Stimulated activated CD4-positive, alpha-beta T cell treated with anti-CD3 and anti-CD28 coated beads, Interleukin-1b, Interleukin-23, amount 100 ng/mL, for 1 hour (primary cell): ENCODE measurements at regions not wholly inside any gene's neighbourhood (a gene's known extent, or its start where the extent isn't known, plus 50 kb on each side); places are given as distances from the start of the nearest gene placed in this dataset.

Experiments
- DNase-seq, 2 donors: peaks; one replicate each; pipeline ENCODE4 v3.0.0-alpha.2; 2020; ENCODE audit warnings: low read depth in 2 of 2

DNA sequence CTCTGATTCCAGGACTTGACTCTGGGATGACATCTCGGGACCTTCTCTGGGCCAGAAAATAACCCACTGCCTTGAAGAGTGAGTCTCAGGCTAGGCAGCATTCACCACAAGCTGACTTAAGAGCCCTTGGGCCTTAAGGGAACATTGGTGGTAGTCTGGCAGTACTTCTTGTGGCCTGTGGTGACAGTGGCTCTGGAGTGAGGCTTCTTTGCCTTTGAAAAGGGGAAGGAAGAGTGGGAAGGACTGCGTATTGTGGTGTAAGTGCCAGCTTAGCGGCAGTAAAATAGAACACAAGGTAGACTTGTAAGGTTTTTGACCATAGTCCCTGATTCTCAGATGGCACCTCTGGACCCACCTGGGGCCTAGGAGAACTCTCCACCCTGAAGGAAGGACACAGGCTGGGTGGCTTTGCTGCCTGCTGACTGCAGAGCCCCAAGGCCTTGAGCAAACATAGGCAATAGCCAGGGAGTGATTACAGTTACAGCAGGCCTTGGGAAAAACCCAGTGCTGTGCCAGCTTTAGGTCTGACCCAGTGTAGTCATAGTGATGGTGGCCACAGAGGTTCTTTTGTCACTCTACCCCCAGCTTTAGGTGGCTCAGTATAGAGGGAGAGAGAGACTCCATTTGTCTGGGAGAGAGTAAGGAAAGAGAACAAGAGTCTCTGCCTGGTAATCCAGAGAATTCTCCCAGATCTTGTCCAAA, 483.9 kb downstream of the SH2D4B start:
- no peak for DNase-seq

DNA sequence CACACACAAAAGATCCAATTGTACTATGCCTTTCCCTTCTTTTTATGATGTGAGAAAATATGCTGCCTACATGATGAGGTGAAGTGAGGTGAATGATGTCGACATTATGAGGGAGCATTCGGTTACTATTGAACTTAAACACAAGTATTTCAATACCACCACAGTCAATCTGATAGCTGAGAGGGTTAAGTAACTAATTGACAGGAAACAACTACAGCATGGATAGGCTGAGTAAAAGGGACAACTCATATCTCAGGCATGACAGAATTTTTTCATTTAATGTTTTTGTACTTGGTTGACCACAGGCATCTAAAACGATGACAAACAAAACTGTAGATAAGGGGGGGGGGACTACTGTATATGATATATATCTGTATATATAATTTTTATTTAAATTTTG, 488.9 kb downstream of the SH2D4B start:
- no peak for DNase-seq

DNA sequence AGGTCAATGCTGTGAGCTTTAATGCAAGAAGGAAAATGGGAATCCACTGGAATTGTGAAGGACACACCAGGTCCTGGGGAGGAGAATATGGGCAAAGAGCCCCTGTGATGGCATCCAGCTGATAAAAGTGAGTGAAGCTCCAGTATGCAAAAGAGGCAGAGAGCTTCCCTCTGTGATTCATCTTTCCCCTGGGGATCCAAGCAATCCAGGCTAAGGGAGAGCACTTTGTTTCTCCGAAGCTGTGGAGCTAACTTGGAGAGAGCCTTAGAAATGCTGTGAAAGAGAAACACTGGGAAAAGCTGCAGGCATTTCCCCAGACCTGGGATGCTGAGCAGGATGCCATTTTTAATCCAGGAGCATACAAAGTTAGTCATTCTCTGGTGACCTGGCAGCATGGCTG, 489.5 kb downstream of the SH2D4B start:
- no peak for DNase-seq

DNA sequence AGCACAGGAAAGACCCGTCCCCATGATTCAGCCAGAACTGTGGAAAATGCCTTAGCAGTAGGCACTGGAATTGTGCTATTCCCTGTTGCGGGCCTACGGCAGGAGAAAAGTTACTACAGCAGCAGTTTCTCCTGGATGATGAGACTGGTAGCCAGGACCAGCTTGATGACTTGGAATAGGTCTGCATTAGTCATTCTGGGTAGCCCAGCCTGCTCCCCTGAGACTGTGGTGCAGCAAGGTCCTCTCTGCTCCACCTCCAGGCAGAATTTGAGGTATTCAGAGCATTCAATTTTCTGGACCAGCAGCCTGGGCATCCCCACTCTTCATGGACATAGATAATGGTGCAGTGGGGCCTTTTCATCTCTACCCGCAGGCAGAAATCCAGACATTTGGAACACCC, 490.0 kb downstream of the SH2D4B start:
- no peak for DNase-seq

DNA sequence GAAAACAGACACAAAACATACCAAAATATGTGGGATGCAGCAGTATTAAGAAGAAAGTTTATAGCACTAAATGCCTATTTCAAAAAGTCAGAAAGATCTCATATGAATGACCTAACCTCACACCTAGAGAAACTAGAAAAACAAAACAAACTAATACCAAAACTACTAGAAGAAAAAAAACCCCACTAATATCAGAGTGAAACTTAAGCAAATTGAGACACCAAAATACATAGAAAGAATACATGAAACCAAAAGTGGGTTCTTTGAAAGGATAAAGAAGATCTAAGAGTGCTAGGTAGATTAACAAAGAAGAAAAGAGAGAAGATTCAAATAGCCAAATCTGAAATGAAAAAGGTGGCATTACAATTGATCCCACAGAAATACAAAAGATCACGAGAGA, 494.1 kb downstream of the SH2D4B start:
- no peak for DNase-seq

DNA sequence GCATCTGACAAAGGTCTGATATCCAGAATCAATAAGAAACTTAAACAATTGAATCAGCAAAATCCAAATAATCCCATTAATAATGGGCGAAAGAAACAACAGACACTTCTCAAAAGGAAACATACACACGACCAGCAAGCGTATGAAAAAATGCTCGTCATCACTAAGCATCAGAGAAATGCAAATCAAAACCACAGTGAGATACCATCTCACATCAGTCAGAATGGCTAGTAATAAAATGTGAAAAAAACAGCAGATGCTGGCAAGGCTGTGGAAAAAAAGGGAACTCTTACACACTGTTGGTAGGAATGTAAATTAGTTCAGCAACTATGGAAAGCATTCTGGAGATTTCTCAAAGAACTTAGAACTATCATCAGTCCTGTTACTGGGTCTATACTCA, 496.7 kb downstream of the SH2D4B start:
- no peak for DNase-seq

DNA sequence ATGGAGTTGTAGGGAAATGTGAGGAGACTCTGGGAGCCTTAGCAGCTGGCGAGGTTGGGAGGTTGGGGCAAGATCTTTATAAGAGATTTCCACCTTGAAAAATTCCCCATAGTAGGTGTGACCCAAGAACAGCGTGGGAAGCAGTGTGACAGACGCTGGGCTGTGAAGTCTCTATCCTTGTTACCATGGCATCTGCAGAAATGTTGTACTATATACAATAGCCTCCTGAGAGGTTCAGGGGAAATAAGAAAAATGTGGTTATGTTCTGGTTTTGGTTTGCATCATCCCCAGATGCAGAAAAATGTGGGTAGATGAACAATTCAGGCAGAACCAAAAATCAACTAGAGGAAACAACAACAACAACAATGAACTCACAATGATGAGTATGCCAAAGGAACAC, 498.6 kb downstream of the SH2D4B start:
- no peak for DNase-seq

DNA sequence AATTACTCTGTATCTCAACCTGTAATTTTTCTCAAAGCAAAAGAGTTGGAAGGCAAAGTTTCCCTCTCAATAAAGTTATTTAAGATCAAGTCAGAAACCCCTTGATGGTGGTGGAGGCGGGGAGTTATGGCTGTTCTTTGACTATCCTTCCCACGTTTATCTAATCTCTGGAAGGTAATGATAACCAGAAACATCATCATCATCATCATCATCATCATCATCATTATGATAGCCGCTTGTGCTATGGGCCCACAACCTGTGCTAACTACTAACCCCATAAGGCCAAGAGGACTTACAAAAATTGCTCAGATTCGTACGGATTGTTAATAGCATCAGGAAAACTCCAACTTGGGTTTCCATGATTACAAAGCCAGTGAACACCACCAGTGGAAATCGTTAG, 502.3 kb downstream of the SH2D4B start:
- no peak for DNase-seq

DNA sequence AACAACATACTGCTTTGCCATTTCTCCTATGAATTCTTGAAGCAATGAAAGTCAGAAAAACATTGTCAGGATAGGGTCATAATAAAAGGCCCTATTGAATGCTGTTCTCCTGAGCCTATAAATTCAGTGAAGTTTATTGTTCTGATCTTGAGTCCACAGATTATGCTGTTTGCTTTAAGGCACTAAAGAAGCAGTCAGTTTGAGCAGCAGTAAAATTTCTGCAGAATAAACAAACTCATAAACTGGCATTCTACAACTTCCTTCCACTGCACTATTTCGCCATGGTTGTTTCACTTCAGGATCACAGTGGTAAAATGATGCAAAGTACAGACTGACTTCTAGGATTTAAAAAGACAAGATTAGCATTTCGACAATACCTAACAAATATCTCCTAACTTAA, 503.2 kb downstream of the SH2D4B start:
- DNase-seq, result no peak

DNA sequence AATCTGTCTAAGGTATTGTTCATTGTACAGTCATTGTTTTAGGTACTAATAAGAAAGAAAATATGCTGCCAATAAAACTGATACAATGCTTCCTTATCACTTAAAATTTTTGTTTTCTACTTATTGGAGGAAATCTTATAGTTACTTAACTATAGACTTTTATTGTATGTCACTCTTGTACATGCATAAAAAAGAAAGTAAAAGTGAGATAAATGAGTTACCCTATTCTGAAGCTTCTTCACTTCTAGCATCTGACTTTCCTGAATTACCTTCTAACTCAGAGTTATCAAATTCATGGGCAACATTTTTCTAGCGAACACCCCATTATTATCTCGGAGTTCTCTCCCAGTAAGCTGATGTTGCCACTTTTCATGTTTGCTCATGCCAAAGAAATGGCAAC, 504.9 kb downstream of the SH2D4B start:
- DNase-seq, result no peak

DNA sequence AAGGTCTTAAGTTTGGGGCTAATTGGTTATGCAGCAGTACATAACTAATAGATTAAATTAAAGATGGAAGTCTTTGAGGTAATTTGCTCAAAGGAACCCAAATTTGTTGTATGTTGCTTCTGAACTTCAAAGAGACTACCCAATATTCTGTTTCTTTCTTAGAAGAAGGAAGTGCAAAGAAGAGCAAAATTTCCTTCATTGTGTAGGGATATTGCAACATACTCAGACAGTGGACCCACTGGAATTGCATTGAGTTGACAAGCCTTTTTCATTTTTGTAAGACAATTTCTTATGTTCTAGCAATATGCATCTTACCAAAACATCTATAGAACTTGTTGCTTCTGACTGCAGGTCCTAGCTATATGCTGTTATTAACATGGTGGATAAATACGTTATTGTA, 527.8 kb downstream of the SH2D4B start:
- no peak for DNase-seq

DNA sequence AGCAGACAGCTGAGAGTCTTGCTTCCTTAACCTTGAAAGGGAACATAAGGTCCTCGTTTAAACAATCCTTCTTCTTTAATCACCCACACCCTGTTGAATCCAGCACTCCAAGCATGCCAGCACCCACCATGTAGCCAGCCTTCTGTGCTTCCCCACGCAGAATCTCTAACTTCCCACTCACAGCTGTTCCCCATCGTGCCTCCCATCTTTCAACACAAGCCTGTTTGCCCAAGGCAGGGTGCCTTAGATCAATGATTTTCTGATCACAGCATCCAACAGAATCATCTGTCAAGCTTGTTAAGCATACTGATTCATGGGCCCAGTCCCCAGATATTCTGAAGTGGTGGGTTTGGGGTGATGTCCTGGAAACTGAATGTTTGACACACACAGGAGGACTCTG, 530.8 kb downstream of the SH2D4B start:
- DNase-seq, result no peak

DNA sequence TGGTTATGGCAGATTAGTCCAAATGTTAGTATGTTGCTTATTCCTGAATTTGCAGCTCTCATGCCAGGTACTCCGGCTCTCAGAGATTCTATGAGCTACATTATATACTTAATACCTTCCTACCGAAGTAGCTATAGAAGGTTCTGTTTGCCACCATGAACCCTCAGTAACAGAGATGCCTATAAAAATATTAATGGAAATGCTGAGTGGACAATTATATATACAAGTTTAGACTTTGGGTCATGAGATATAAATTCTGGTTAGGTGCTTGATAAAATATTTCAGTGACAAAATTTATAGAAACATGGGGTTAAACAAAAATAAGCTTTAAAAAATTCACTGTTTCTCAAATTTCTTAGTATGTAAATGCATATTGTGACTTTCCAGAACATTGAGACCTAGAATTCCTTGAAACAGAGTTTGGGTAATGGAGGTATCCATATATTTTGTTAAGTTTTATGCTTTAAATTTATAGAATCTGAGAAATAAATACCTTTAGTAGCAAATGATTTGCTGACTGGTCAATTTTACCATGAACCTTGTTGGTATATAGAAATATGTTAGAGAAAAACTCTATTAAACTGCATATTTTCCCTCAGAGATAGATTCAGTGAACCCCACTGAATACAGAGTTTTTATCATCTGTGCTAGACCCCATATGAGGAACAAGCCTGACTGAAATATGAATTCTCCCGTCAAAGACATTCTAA, 533.5 kb downstream of the SH2D4B start:
- DNase-seq, result no peak

DNA sequence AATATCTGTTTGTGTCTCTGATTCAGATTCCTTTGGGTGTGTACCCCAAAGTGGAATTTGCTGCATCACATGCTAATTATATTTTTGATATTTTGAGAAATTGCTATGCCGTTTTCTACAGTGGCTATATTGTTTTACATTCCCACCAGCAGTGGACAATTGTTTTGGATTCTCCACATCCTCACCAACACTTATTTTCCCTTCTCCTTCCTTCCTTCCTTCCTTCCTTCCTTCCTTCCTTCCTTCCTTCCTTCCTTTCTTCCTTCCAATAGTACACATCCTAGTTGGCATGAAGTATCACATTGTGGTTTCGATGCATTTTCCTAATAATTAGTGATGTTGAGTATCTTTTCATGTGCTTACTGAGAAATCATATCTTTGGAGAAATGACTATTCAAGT, 535.5 kb downstream of the SH2D4B start:
- DNase-seq, result no peak

DNA sequence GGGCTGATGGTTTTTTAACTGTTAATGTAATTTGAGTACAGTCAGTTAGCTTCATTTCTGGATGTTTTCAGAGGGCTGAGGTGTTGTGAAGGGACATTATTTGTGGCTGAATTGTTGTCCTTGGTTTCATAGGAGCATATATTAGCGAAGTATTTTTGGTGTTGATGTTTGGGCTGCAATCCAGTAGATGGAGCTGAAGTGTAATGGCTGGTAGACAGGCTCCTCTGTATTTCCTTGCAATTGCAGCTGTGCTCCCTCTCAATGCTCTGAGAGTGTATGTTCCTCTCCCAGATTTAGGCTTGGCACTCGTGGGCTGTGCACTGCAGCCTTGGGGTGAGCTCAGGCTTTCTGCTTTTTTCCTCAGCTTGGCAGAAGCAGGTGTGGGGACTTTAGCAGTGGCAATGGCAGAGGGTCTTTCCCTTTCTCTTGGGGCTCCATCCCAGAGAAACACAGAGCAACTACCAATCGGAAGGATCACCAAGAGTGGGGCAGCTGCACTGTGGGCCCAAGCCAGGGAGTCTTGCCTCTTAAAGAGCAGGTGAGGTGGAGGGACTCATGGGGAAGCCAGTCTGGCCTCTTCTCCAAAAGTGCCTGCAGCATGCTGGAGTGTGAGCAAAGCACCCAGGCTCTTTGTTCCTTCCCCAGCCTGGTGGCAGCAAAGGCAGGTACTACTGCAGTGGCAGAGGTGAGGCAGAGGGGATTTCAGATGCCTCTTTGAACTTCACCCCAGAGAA, 544.4 kb downstream of the SH2D4B start:
- no peak for DNase-seq

DNA sequence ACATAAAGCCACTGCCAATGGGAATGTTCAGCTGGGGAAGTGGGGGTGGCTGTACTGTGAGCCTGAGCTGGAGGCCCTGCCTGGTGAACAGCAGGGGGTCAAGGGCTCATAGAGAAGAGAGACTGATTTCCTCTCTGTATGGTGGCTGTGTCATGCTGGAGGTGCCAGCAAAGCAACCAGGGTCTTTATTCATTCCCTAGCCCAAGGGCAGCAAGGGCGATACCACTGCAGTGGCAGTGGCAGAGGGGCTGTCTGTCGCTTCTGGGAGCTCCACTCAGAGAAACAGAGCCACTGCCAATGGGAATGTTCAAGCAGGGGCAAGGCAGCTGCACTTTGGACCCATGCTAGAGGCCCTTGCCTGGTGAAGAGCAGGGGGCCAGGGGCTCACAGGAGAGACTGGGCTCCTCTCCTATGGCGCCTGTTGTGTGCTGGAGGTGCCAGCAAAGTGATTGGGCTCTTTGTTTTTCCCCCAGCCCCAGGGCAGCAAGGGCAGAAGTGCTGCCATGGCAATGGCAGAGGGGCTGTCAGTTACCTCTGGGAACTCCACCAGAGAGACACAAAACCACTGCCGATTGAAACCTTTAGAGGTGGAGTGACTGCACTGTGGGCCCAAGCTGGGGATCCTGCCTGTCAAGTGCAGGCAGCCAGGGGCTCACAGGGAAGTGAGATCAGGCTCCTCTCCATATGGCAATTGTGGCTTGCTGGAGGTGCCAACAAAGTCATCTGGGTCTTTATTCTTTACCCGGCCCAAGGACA, 545.1 kb downstream of the SH2D4B start:
- DNase-seq, result no peak

DNA sequence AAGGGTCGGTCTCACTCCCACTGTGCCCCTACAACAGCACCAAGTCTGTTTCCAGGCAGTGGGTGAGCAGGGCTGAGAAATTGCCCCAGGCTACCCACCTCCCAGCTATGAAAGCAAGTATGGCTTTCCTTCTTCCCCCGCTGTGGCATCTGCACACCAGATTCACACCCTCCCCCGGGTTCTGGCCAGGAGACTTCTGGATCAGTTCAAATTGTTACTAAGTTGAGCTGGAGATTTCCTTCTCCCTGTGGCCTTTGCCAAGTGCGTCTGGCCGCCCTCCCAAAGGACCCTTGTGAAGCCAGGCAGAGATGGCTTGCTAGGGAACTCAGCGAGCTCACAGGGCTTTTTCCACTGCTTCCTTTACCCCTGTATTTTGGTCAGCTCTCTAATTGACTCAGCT, 555.4 kb downstream of the SH2D4B start:
- DNase-seq, result no peak

DNA sequence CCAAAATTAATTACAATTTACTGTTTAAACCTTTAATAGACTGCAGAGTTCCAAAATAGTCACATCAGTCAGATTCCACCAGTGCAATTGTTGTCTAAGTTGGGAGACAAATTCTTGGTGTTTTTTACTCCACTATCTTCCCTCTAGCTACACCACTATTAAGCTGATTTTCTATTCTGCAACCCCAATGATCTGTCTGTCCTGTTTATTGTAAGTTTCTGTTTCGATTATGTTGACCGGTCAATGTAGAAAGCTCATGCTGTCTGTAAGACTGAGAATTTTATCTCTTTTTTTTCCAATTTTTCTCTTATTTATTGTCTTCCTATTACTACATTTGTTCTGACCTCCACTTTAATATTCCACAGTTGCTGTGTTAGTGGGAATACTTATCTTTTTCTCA, 557.5 kb downstream of the SH2D4B start:
- no peak for DNase-seq

DNA sequence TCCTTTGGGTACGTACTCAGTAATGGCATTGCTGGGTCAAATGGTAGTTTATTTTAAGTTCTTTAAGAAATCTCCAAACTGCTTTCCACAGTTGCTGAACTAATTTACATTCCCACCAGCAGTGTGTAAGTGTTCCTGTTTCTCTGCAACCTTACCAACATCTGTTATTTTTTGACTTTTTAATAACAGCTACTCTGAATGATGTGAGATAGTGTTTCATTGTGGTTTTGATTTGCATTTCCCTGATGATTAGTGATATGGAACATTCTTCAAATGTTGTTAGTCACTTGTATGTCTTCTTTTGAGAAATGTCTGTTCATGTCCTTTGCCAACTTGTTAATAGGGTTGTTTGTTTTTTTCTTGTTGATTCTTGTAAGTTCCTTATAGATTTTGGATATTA, 558.9 kb downstream of the SH2D4B start:
- DNase-seq, result no peak

DNA sequence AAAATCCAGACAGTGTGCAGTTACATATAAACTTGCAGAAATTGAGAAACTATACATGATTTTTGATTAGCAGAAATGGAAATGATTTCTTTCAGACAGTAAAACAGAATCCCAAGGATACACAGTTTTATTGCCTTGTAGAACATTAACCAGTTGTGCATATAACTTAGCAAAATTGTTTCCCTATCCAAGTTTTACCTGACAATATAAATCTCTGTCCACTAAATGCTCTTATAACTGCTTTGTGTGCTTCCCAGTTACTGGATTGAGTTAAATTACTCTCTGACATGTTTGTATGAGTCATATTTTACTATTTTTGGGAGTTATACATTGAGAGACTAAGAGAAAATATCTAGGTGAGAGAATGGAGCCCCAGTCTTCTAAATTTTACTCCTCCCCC, 563.4 kb downstream of the SH2D4B start:
- no peak for DNase-seq

DNA sequence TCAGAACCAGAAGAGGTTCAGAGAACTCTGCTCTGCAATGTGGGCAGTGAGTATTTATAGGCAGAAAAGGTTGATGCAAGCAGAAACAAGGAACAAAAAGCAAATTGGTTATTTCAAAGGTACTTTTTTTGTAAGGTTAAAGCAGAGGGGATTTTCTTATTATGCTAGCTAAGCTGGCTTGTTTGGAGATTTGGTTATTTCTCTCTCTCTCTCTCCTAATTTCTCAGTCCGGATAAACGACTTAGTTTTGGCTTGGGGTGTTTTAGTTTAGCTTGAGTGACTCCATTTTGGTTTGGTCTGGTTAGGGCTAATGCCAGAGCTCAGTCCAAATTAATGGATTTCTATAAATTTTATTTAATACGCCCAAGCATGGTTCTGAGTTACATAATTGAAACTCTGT, 566.8 kb downstream of the SH2D4B start:
- no peak for DNase-seq

DNA sequence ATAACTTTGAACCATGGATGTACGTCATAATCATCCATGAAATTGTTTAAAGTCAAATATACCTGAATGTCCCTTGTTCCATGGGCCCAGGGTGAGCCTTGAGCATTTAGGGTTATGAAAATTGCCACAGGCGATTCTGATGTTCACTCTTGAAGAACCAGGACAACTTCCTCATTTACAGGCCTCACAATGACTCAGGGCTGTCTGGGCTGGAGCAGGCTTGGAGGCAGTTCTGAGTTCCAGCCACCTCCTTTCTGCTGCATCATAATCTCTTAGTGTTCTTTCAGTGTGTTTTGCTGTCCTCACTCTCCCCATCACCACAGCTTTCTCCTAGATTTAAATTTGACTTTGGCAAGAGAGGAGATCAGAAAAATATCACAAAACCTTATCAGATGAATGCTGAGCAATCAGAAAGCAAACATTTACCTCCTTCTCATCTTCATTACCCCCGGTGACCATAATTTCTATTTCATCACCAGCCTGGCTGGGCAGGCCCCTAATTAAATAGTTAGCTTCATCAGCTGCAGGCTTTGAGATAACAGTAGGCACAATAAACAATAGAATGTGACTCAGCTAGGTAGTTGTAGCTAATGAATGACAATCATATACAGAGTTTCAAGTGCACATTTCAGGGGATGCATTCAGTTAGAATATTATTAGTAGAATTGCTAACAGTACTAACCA, 571.0 kb downstream of the SH2D4B start:
- DNase-seq, result no peak
